Hepatocyte (in vitro differentiated cells): ENCODE measurements at regions not wholly inside any gene's neighbourhood (a gene's known extent, or its start where the extent isn't known, plus 50 kb on each side); places are given as distances from the start of the nearest gene placed in this dataset.
A peak's percentile ranks its signal among the peaks of the same experiment; 100 is the strongest.
"Not testable (repeated sequence)": the region's sequence is repeated elsewhere in the genome, so short reads cannot be mapped to it uniquely, and the experiment has no call there.

Source experiments
- DNase-seq: peaks from one replicate; pipeline ENCODE4 v3.0.0-alpha.2; 2016; ENCODE audit warnings: low spot score
- H2AFZ ChIP-seq: fragments of 200-600 bp; sonication (generic); 2 replicates; pipeline ENCODE4 v1.6.0; 2016; ENCODE audit warnings: antibody characterized with exemption, mild to moderate bottlenecking
- H3K27ac ChIP-seq: fragments of 200-600 bp; sonication (generic); 2 replicates; pipeline ENCODE4 v1.5.1; 2016; ENCODE audit warnings: mild to moderate bottlenecking
- H3K27me3 ChIP-seq: fragments of 200-600 bp; sonication (generic); 2 replicates; pipeline ENCODE4 v1.6.1; 2016
- H3K36me3 ChIP-seq: fragments of 200-600 bp; sonication (generic); replicated peaks from 2 replicates; pipeline ENCODE4 v1.5.1; 2016; ENCODE audit warnings: low read depth; ENCODE audit not compliant: insufficient read depth
- H3K4me1 ChIP-seq: fragments of 200-600 bp; sonication (generic); 2 replicates; pipeline ENCODE4 v1.5.1; 2016; ENCODE audit warnings: mild to moderate bottlenecking, moderate library complexity; ENCODE audit not compliant: insufficient read depth
- H3K4me2 ChIP-seq: fragments of 200-600 bp; sonication (generic); 2 replicates; pipeline ENCODE4 v1.6.0; 2016
- H3K4me3 ChIP-seq: fragments of 200-600 bp; sonication (generic); 2 replicates; pipeline ENCODE4 v1.5.1; 2016; ENCODE audit warnings: mild to moderate bottlenecking
- H3K79me2 ChIP-seq: fragments of 200-600 bp; sonication (generic); 2 replicates; pipeline ENCODE4 v1.6.0; 2017; ENCODE audit warnings: mild to moderate bottlenecking
- H3K9me2 ChIP-seq: fragments of 200-600 bp; sonication (generic); replicated peaks from 2 replicates; pipeline ENCODE4 v1.6.0; 2017; ENCODE audit warnings: mild to moderate bottlenecking; ENCODE audit not compliant: insufficient read depth
- H3K9me3 ChIP-seq: fragments of 200-600 bp; sonication (generic); 2 replicates; pipeline ENCODE4 v1.5.1; 2016; ENCODE audit warnings: low read depth, mild to moderate bottlenecking
- H4K20me1 ChIP-seq: fragments of 200-600 bp; sonication (generic); 2 replicates; pipeline ENCODE4 v1.6.0; 2016; ENCODE audit warnings: mild to moderate bottlenecking; ENCODE audit not compliant: insufficient read depth, poor library complexity, severe bottlenecking
- EZH2 ChIP-seq: fragments of 200-600 bp; sonication (generic); IDR thresholded peaks from 2 replicates; pipeline ENCODE4 v1.6.1; 2016; ENCODE audit warnings: antibody characterized with exemption, mild to moderate bottlenecking, borderline replicate concordance
- EZH2phosphoT487 ChIP-seq: fragments of 200-600 bp; sonication (generic); IDR thresholded peaks from one replicate; pipeline ENCODE4 v1.6.1; 2018; ENCODE audit warnings: antibody characterized with exemption, mild to moderate bottlenecking, low read depth, moderate library complexity; ENCODE audit not compliant: unreplicated experiment, severe bottlenecking
- WGBS: methylation state at CpG from one replicate; pipeline ENCODE4 v1.1.6; 2016; ENCODE audit warnings: low lambda C conversion rate; ENCODE audit errors: missing lambda C conversion rate; 5-methylcytosine and 5-hydroxymethylcytosine counted together
- TF ChIP-seq, protein P1 (sequence below): fragments of 200-600 bp; sonication (generic); IDR thresholded peaks from 2 replicates; pipeline ENCODE4 v1.5.1; 2016; ENCODE audit warnings: antibody characterized with exemption, mild to moderate bottlenecking; ENCODE audit not compliant: poor library complexity

DNA sequence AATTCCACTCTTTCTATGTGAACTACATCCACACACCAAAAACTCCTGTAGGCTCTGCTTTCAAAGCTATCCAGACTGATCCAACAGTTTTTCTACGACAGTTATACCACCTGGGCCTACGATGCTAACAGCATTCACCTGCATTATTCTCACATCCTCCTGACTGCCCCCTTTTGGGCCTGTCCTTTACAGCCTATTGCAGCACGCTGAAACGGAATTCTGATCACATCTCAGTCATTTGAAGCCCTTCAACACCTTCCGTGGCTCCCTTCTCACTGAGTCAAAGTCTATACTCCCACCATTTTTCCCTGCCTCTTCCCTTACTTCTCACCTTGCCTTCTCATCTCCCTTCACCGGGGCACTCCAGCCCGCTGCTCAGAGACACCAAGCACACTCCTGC lies 791.3 kb upstream of the KIRREL3 start:
- Histone ChIP-seq H3K4me1 (no peaks in the 10 kb centered on the region), H3K9me3 (no peaks in the 10 kb centered on the region), H3K4me3 (no peak overlapping the region), H3K4me2 (no peak overlapping the region), H3K36me3 (no peaks in the 10 kb centered on the region), H4K20me1 (no peaks in the 10 kb centered on the region), H3K27me3 (no peaks in the 10 kb centered on the region), H3K79me2 (no peaks in the 10 kb centered on the region), H2AFZ (no peak overlapping the region), H3K9me2 (no peaks in the 10 kb centered on the region), H3K27ac (no peak overlapping the region)
- 89% methylated on average over 7 of the region's 7 CpGs for WGBS
- no peak for DNase-seq
- TF ChIP-seq EZH2phosphoT487, result no peak
- TF ChIP-seq EZH2, result no peak
- TF ChIP-seq, protein P1, sequence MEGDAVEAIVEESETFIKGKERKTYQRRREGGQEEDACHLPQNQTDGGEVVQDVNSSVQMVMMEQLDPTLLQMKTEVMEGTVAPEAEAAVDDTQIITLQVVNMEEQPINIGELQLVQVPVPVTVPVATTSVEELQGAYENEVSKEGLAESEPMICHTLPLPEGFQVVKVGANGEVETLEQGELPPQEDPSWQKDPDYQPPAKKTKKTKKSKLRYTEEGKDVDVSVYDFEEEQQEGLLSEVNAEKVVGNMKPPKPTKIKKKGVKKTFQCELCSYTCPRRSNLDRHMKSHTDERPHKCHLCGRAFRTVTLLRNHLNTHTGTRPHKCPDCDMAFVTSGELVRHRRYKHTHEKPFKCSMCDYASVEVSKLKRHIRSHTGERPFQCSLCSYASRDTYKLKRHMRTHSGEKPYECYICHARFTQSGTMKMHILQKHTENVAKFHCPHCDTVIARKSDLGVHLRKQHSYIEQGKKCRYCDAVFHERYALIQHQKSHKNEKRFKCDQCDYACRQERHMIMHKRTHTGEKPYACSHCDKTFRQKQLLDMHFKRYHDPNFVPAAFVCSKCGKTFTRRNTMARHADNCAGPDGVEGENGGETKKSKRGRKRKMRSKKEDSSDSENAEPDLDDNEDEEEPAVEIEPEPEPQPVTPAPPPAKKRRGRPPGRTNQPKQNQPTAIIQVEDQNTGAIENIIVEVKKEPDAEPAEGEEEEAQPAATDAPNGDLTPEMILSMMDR, result no peak

DNA sequence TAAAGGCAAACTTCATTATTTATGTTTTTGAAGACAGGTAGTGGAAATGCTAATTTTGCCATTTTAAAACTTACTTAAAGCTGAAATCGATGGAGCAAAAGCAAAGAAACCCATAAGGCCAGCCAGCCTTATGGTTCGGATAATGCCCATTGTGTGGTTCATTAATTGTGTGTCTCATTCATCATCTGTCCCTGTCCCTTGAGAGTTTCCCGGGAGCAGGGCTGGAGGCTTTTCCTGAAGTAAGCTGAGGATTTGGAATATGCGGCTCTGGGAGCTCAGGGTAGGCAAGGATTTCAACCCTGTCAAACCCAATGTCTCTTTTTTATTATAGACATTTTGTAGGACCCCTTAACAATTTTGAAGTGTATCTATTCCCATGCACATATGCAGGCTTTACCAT lies 790.0 kb upstream of the KIRREL3 start:
- H3K36me3 ChIP-seq, result no peaks in the 10 kb centered on the region
- no peak for DNase-seq
- no peaks in the 10 kb centered on the region for H3K4me1 ChIP-seq
- no peaks in the 10 kb centered on the region for H3K9me3 ChIP-seq
- TF ChIP-seq EZH2 (no peak), EZH2phosphoT487 (no peak)
- TF ChIP-seq, protein P1, result no peak
- H3K79me2 ChIP-seq, result no peaks in the 10 kb centered on the region
- no peak overlapping the region for H2AFZ ChIP-seq
- no peak overlapping the region for H3K4me2 ChIP-seq
- WGBS, result 87% methylated on average over 4 of the region's 4 CpGs
- H3K9me2 ChIP-seq, result no peaks in the 10 kb centered on the region
- no peak overlapping the region for H3K27ac ChIP-seq
- no peak overlapping the region for H3K4me3 ChIP-seq
- no peaks in the 10 kb centered on the region for H3K27me3 ChIP-seq
- no peaks in the 10 kb centered on the region for H4K20me1 ChIP-seq

DNA sequence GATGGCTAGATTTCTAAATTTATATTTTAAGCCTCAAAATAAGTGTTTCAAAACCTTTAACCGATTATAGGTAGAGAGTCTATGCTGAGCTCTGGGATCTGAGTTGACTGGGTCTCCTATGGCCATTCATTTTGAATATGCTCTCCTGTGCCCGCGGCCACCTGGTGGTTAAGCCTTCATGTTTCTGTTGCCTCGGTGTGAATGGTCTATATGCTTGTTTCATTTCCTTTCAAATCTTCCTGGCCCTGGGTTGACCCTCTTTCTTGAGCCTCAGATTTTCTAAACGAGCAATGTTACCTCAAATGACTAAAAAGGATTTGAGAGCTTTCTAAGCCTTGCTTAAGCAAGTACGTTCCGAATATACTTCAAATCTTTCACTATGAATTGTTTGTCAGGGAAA lies 789.4 kb upstream of the KIRREL3 start:
- Histone ChIP-seq H3K9me3 (no peaks in the 10 kb centered on the region), H3K4me2 (no peak overlapping the region), H3K36me3 (no peaks in the 10 kb centered on the region), H3K4me3 (no peak overlapping the region), H2AFZ (no peak overlapping the region), H4K20me1 (no peaks in the 10 kb centered on the region), H3K4me1 (no peaks in the 10 kb centered on the region), H3K27ac (no peak overlapping the region), H3K9me2 (no peaks in the 10 kb centered on the region), H3K79me2 (no peaks in the 10 kb centered on the region), H3K27me3 (no peaks in the 10 kb centered on the region)
- TF ChIP-seq EZH2 (no peak), EZH2phosphoT487 (no peak)
- TF ChIP-seq, protein P1, result peak; percentile 38
- 53% methylated on average over 7 of the region's 7 CpGs for WGBS
- peak; percentile 25 for DNase-seq

DNA sequence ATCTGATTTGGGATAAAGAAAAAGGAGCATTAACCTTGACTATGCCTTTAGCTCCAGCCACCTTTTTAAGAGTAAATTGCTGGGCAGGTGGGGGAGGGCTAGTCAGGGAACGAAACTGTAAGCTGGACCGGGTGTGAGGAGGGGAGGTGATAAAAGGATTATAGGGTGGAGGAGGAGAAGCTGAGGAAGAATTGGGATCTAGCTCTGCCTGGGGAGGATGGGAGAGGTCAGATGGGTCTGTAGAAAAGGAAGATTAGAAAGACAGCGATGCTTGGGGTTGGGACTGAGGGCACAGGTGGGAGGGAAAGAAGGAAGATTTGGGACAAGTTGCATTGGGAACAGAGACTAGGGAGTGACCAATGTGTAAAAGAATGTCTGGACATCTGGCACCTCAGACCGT lies 772.4 kb upstream of the KIRREL3 start:
- not testable (repeated sequence) for H3K4me2 ChIP-seq, H4K20me1 ChIP-seq, H3K9me2 ChIP-seq, H3K79me2 ChIP-seq, H3K27ac ChIP-seq, H3K9me3 ChIP-seq, H3K4me3 ChIP-seq, DNase-seq, H3K4me1 ChIP-seq, H3K27me3 ChIP-seq, H3K36me3 ChIP-seq, H2AFZ ChIP-seq
- 65% methylated on average over 4 of the region's 4 CpGs for WGBS

DNA sequence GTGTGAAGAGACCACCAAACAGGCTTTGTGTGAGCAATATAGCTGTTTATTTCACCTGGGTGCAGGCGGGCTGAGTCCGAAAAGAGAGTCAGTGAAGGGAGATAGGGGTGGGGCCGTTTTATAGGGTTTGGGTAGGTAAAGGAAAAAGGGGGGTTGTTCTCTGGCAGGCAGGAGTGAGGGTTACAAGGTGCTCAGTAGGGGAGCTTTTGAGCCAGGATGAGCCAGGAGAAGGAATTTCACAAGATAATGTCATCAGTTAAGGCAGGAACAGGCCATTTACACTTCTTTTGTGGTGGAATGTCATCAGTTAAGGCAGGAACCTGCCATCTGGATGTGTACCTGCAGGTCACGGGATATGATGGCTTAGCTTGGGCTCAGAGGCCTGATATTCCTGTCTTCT lies 768.4 kb upstream of the KIRREL3 start:
- H3K27ac ChIP-seq, H3K79me2 ChIP-seq, H3K9me2 ChIP-seq, H3K4me1 ChIP-seq, DNase-seq, H3K27me3 ChIP-seq, H4K20me1 ChIP-seq, H3K4me3 ChIP-seq, H2AFZ ChIP-seq, H3K4me2 ChIP-seq, H3K9me3 ChIP-seq, H3K36me3 ChIP-seq: not testable (repeated sequence)
- 60% methylated on average over 4 of the region's 4 CpGs for WGBS
